Peyer's patch (tissue), 4 donors: ENCODE measurements at regions not wholly inside any gene's neighbourhood (a gene's known extent, or its start where the extent isn't known, plus 50 kb on each side); places are given as distances from the start of the nearest gene placed in this dataset.

Experiments
- DNase-seq, 3 donors: peaks; one replicate each; pipeline ENCODE4 v3.0.0-alpha.2; 2017 to 2019
- H3K27ac ChIP-seq, 4 donors: fragments of 200-600 bp; sonication (generic); one replicate each; pipeline ENCODE4 v1.5.1; 2016 to 2019
- H3K27me3 ChIP-seq, 2 donors: fragments of 200-600 bp; sonication (generic); one replicate each; pipeline ENCODE4 v1.5.1; 2019
- H3K36me3 ChIP-seq, 3 donors: fragments of 200-600 bp; sonication (generic); one replicate each; pipeline ENCODE4 v1.5.1; 2016 to 2019
- H3K4me1 ChIP-seq, 4 donors: fragments of 200-600 bp; sonication (generic); one replicate each; pipeline ENCODE4 v1.5.1; 2016 to 2019
- H3K4me3 ChIP-seq, 4 donors: fragments of 200-600 bp; sonication (generic); 1 replicate in 3 of 4; 2 replicates in 1 of 4; pipeline ENCODE4 v1.5.1; 2016 to 2019; ENCODE audit warnings: mild to moderate bottlenecking in 1 of 4
- H3K9me3 ChIP-seq, 4 donors: fragments of 200-600 bp; sonication (generic); one replicate each; pipeline ENCODE4 v1.5.1; 2016 to 2019; ENCODE audit warnings: mild to moderate bottlenecking in 1 of 4
- CTCF ChIP-seq, 6 experiments: fragments of 450-650 bp in 4 of 6; fragments of 200-600 bp in 2 of 6; sonication (generic) in 1 of 6; IDR thresholded peaks; one replicate each; pipeline ENCODE4 v1.5.1; 2017 to 2019; ENCODE audit warnings: antibody characterized with exemption in 6 of 6, mild to moderate bottlenecking in 3 of 6, moderate library complexity in 1 of 6
- POLR2A ChIP-seq, 2 donors: fragments of 450-650 bp; IDR thresholded peaks; one replicate each; pipeline ENCODE4 v1.5.1; 2017; ENCODE audit warnings: antibody characterized with exemption in 2 of 2, mild to moderate bottlenecking in 2 of 2, moderate library complexity in 2 of 2

GRCh38 chr10:128543151-128543550, 416.9 kb upstream of the MKI67 start:
- Histone ChIP-seq H3K4me3 (no peak overlapping the region), H3K9me3 (no peaks in the 10 kb centered on the region), H3K27ac (no peak overlapping the region), H3K27me3 (peaks cover 0 to 4% of the 10 kb centered on the region in 2 donors), H3K4me1 (peaks cover 0 to 15% (median 0%) of the 10 kb centered on the region in 4 donors), H3K36me3 (no peaks in the 10 kb centered on the region)
- no peak for DNase-seq
- no peak for TF ChIP-seq POLR2A (IDR thresholded peaks at IDR 0.05)
- no peak for TF ChIP-seq CTCF (IDR thresholded peaks at IDR 0.05)

DNA sequence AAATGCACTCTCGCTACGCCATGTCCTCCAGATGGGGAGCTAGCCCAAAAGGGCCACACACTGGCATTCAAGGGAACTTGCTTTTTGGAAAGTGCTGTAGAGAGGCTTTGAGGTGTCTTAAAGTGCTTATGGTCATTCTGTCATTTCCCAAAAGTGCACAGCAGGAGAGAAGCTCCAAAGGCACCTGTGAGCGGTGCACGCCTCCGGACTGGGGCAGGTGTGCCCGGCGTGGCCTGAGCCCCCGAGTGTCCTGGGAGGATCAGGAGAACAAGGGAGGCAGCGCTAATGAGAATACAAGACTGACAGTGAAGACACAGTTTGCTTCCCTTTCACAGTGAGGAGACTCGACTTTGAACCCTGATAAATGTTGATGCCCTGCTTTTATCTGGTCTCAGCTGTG, 419.0 kb upstream of the MKI67 start:
- no peaks in the 10 kb centered on the region for H3K27me3 ChIP-seq
- H3K36me3 ChIP-seq, result no peaks in the 10 kb centered on the region
- peaks cover 0 to 13% (median 0%) of the 10 kb centered on the region in 4 donors for H3K4me1 ChIP-seq
- H3K9me3 ChIP-seq, result no peaks in the 10 kb centered on the region
- TF ChIP-seq CTCF (IDR thresholded peaks at IDR 0.05) (no peak), POLR2A (IDR thresholded peaks at IDR 0.05) (no peak)
- H3K4me3 ChIP-seq, result no peak overlapping the region
- no peak for DNase-seq
- H3K27ac ChIP-seq, result no peak overlapping the region

GRCh38 chr10:128546651-128547165, 420.5 kb upstream of the MKI67 start:
- no peaks in the 10 kb centered on the region for H3K36me3 ChIP-seq
- no peak for DNase-seq
- H3K27ac ChIP-seq, result no peak overlapping the region
- H3K4me3 ChIP-seq, result no peak overlapping the region
- H3K27me3 ChIP-seq, result no peaks in the 10 kb centered on the region
- no peaks in the 10 kb centered on the region for H3K4me1 ChIP-seq
- no peaks in the 10 kb centered on the region for H3K9me3 ChIP-seq
- no peak for TF ChIP-seq POLR2A (IDR thresholded peaks at IDR 0.05)
- no peak for TF ChIP-seq CTCF (IDR thresholded peaks at IDR 0.05)

- Histone ChIP-seq H3K27ac (no peak overlapping the region), H3K36me3 (no peaks in the 10 kb centered on the region), H3K4me3 (no peak overlapping the region), H3K4me1 (no peaks in the 10 kb centered on the region), H3K9me3 (no peaks in the 10 kb centered on the region), H3K27me3 (no peaks in the 10 kb centered on the region)
- TF ChIP-seq POLR2A (IDR thresholded peaks at IDR 0.05) (no peak), CTCF (IDR thresholded peaks at IDR 0.05) (no peak)
- no peak for DNase-seq
These were observed 422.9 kb upstream of the MKI67 start for GRCh38 chr10:128549101-128549608.

- TF ChIP-seq CTCF (IDR thresholded peaks at IDR 0.05) (no peak), POLR2A (IDR thresholded peaks at IDR 0.05) (no peak)
- Histone ChIP-seq H3K27ac (no peak overlapping the region), H3K4me3 (no peak overlapping the region), H3K36me3 (no peaks in the 10 kb centered on the region), H3K9me3 (no peaks in the 10 kb centered on the region), H3K27me3 (no peaks in the 10 kb centered on the region), H3K4me1 (no peaks in the 10 kb centered on the region)
- no peak for DNase-seq
These were observed 423.8 kb upstream of the MKI67 start for GRCh38 chr10:128550045-128550444.

DNA sequence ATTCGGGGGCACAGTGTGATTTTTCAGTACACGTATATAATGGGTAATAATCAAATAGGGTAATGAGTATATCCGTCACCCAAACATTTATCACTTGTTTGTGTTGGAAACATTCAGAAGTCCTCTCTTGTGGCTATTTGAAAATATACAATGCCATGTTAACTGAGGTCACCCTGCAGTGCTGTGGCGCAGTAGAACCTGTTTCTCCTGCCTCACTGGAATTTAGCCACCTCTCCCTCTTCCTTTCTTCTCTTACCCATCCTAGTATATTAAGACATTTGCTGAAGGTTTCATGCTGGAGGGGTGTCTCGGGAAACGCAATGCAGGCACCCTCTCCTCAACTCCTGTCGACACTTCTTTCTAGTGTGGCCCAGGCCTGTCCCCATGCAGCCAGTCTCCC, 425.3 kb upstream of the MKI67 start:
- TF ChIP-seq CTCF (IDR thresholded peaks at IDR 0.05) (no peak), POLR2A (IDR thresholded peaks at IDR 0.05) (no peak)
- Histone ChIP-seq H3K27me3 (no peaks in the 10 kb centered on the region), H3K9me3 (no peaks in the 10 kb centered on the region), H3K27ac (no peak overlapping the region), H3K4me1 (no peaks in the 10 kb centered on the region), H3K36me3 (no peaks in the 10 kb centered on the region), H3K4me3 (no peak overlapping the region)
- DNase-seq, result no peak
